Limb (tissue), 2 donors: ENCODE measurements at regions not wholly inside any gene's neighbourhood (a gene's known extent, or its start where the extent isn't known, plus 50 kb on each side); places are given as distances from the start of the nearest gene placed in this dataset.

ENCODE experiments used
- DNase-seq, 2 donors: peaks; one replicate each; pipeline ENCODE4 v3.0.0-alpha.2; 2016; ENCODE audit errors: extremely low spot score in 2 of 2

DNA sequence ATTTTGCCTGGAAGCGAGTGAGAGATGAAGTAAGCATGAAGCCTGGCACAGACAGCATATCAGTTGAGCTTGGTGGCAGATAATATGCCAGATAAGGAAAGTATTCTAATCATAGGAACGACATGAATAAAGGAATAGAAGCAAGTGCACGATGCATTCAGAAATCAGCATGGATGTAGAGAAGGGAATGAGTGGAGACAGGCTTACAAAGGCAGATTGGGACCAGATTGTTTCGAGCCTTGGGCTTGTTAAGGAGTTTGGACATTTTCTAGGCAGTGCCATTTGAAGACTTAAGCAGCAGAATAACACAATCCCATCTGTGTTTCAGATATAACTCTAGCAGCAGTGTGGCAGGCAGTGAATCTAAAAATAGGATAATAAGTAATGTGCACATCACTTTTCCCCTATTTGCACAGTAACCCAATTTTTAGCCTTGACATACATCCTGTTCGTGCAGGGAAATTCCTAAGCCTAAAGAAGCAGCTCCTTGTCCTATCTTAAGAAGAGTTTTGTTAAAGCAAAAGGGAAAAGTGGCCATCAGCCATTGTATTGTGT is 450.2 kb downstream of the PLCL1 start:
- peak in 1 of 2 donors; percentile 47 for DNase-seq

DNA sequence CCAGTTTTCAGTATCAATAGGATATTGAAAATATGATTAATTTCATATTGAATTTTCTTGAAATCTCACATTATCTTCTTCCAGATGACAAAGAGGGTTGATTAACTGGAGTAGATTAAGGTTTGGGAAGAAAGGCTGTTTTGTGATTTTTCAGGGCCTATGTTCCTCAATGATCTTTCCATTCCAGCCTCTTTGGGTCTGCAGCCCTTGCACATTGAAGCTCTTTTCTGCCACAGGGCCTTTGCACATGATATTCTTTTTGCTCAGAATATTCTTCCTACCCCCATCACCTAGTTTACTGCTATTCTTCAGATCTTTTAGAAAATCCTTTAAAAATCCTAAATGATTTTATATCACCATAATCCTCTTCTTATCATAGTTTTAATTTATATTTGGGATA is 449.6 kb downstream of the PLCL1 start:
- DNase-seq = no peak

DNA sequence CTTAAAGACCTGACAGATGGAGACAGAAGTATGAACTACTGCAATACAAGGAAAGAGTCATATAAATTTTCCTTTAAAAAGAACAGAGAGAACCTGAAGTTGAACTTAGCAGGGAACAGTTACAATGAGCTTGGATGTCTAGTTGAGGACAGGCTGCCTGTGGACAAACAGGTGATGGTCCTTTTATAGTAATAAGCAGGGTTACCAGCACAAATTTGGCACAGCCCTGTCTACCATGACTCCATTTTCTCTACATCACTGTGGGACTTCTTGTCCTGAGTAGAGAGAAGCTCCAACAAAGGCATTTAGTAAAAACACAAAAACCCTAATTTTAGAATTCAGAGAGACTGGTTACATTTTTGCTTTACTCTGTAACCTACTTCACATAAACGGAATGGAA is 448.1 kb downstream of the PLCL1 start:
- DNase-seq = no peak

DNA sequence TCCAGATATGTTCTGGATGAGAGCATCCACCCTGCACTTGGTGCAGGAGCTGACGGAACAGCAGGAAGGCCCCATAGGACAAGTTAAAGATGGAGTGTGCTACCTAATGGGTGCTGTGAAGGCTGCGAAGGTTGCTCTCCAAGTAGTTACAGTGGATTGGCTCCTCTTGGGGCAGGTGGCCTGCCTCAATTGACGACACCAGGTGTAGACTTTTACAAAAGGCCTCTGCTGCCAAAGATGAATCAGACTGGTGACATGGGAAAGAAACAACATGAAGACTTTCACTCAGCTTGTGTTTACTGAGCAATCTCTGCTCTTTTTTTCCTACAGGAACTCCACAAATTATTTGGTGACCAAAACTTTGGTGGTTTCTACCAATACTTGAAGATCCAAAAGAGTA is 437.7 kb downstream of the PLCL1 start:
- DNase-seq = no peak

DNA sequence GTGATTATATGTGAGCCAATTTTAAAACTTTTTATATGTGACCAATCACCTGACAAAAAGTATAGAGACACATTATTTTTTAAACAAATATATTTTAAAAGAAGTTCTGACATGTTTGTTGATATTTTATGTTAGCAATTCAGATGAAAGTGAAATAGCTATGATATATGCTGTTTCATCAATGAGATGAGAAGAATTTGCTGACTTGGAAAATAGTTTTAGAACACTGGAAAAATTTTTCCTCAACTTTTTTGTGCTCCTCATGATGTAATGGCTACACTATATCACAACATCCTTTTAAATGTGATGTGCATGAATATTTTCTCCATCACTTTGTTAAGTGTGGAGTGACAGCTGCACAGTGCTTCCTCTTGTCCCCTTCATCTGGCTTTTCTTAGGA is 434.0 kb downstream of the PLCL1 start:
- no peak for DNase-seq

DNA sequence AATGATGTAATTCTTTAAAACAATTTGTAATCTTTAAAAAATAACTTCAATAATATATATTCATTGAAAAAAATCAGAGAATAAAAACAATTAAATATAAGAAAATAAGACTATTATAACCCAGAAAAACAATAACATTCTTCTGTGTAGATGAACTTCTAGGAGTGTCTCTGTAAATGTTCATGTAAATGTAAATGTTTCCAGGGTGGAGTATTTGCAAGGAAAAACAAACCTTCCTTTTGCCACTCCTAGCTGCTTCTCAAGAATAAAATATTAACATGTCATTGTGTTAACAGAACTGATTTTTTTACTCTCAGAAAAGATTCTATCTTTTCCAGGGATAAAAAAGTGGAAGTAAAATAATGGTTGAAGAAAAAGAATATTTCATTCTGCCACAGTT is 431.9 kb downstream of the PLCL1 start:
- DNase-seq = no peak

DNA sequence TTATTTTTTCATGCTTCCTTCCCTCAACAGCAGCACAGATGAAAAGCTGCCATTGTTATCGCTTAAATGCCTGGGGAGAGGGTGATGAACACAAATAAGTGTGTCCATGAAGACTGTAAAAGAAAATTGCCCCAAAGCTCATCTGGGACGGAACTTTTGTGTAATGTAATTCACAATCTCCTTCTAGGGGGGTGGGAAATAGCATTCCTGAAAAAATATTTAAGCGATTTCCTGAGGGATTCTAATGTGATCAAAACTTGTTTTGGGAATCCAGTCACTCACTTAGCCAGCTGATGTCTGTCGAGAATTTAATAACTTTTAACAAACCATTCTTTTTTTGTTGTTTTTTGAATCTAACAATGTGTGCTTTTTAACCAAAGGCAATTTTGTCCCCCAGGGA is 427.9 kb downstream of the PLCL1 start:
- no peak for DNase-seq

DNA sequence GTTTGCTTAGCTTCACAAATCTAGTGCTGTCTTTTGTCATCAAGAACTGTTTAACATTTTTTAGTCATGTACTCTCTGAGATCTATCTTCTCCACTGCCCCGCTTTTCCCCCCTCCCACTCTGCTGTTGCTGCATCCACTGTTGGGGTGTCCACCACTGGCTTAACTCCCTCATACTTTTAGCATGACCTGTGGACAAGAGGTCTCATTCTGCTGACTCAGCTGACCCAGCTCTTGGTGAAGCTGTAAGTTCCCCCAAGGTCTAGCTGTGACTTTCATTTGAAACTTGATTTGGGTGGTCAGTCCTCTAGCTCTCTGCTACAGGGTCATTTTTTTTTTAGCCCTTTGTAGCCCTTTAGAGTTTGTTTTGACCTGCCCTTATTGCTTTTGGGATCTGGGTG is 427.2 kb downstream of the PLCL1 start:
- no peak for DNase-seq

DNA sequence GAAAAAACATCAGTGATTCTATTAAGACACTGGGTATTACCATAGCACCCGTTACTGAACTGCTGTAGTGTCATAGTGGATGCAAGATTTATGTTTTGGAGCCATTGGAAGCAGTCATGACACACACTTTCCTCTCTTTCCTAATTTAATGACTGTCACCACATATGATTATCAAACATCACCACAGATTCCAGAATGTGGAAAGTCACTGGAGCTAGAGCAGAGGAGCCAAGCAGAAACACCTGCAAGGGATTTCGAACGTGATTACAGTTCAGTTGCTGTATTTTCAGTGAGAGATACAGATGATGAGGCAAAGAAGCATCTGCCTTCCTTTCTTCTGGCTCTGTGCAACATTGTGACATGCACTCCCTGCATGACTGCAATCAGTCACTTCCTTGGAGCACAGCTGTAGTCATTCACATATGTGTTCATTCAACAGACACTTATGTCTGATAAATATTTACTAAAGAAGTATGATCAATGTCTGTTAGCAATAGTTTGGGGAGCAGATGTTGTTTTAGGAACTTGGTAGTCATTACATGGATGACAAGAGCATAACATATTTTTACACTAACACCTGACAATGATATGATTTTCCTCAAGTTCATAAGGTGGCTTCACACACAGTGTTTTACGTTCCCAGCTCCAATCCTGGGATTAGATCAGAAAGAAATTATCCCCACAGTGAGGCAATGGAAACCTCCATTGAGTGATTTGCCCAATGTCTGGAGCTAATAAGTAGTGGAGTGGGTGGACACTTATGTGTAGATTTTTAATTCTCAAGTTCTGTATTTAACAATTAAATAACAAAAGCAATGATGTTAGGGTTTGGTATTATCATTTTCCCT is 416.6 kb downstream of the PLCL1 start:
- peak in 1 of 2 donors; percentile 19 for DNase-seq

DNA sequence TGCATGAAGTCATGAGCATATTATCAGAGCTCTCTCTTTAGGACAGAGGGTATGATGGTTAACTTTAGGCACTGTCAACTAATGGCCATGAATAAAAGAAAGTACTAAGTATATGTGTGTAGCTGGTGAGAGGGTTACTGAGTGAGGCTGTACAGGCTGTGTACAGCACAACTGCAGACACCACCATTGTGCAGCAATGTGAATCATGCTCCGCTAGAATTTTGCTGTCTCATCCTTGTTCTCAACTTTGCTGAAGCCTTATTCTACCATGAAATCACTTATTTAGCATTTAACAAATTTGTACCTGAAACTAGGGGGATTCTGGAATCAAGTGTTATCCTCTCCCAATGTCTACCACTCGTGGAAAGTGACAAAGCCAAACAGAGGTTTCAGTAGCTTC is 414.9 kb downstream of the PLCL1 start:
- no peak for DNase-seq

DNA sequence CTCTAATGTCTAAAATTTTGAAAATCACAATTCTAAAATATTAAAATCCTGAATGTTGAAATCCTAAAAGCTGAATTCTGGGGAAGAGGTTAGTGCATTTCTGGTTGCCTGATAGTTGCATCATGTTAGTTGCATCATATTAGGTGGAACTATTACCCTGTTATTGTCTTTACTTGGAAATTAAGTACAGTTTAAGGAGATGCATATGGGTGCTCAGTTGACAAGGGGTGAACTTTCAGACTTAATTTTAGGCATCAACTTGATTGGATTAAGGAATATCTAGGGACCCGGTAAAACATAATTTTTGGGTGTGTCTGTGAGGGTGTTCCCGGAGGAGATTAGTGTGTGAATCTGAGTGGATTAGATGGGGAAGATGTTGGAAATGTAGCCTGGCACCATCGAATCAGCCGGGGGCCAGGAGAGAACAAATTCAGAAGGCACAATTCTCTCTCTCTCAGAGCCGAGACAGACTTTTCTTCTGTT is 409.8 kb downstream of the PLCL1 start:
- no peak for DNase-seq

DNA sequence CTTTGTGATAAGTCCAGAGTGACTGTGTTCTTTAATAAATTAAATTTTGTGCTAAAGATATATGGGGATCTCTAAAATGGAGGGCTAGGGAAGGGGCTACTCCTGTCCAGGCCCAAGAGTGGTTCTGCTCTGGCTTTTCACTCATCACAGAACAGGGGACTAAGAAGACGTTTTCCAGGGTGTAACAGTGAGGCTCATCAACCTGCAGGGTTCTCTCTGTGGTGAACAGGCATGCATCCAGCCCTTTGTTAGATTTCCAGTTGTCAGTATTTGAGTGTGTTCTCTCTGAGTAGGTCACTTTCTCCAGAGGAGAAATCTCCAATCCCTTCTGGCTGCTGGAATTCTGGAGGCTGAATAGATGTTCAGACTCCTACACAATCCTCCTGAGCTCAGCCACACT is 408.9 kb downstream of the PLCL1 start:
- no peak for DNase-seq

DNA sequence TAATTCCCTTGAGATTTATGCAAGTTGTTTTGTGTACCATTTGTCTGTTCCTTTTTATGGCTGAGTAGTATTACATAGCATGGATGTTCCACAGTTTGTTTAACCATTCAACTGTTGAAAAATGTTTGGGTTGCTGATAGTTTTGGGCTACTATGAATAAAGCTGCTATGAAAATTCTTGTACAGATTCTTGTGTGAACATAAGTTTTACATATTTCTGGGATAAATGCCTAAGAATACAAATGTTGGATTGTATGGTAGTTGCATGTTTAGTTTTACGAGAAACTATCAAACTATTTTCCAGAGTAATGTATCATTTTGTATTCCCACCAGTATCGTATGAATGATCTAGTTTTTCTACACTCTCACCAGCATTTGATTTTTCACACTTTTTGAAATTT is 407.3 kb downstream of the PLCL1 start:
- no peak for DNase-seq

DNA sequence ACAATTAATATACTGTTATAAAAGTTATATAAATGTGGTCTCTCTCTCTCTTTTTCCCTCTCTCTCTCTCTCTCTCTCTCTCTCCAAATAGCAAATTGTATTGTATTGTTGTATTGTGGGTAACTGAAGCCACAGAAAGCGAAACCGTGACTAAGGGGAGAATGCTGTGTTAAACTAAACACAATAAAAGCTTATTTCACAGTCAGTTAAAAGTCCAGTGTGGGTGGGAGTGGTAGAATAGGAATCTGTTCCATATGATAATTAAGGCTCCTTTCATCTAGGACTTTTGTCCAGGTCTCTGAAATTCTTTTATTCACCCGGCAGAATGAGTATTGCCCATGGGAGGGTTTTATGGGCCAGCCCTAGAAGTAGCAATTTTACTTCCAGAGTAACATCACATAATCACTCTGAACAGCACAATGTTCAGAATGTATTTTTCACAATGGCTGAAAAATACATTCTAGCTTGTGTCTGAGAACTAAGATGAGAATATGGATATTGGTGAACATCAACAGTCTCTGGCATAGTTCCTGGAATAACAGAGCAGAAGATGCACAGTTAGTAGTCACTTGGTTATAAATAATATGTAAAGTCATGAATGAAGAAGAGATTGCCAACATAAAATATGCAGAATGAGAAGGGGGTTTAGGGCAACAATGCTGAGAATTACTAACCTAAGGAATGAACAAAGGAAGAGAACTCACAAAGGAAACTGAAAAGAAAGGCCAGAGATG is 399.1 kb downstream of the PLCL1 start:
- DNase-seq = no peak
